DOHH2 (cell line): ENCODE measurements at regions not wholly inside any gene's neighbourhood (a gene's known extent, or its start where the extent isn't known, plus 50 kb on each side); places are given as distances from the start of the nearest gene placed in this dataset.

ENCODE experiments used
- EZH2phosphoT487 ChIP-seq: fragments of 200-600 bp; sonication (generic); IDR thresholded peaks from 2 replicates; pipeline ENCODE4 v1.6.1; 2017; ENCODE audit warnings: borderline replicate concordance, mild to moderate bottlenecking, antibody characterized with exemption, low read length, moderate library complexity, mixed read lengths
- TF ChIP-seq, protein P1 (sequence below): fragments of 200-600 bp; sonication (generic); IDR thresholded peaks from one replicate; pipeline ENCODE4 v1.5.1; 2014; ENCODE audit warnings: antibody characterized with exemption, mild to moderate bottlenecking, low read depth, low read length; ENCODE audit not compliant: poor library complexity, severe bottlenecking

DNA sequence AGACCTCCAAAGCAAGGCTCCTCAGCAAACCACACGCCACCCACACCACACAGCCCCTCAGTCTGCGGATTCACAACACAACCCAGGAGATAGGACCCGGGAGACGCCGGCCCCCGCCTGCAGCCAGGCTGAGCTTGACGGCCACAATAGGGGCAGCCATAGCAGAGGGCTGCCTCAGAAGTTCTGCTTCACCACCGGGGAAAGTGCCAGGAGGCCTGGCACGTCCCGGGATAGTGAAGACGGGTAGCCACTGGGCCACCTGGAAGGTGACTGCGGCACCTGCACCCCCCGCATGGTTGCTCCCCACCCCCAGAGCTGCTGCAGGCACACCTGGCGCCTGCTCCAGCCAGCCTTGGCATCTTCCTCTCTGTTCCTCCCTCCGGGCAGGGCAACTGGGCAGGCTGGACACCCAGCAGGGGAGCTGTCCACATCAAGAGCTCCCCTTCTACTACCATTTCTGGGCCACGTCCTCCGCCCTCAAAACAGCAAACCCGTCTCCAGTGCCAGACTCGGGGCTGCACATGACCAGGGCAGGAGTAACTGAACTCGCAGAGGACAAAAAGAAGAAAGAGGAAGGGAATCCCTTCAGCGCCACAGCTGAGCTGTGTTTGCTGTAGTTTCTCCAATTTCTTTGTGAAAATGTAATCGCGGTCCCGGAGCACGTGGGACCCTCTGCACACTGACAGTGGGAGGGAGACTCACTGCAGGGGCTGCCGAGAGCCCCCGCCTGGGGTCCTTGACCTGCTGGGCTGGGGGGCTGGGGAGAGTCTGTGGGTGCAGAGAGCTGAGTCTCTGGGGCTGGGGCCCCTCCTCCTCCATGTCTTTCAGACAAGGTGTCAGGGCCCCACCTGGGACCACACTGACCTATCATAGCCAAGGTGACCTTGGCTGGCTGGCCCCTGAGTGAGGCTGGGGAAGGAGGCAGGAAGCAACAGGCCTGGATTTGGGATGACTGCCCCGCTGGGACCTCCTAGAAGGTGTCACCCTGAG is 74.2 kb upstream of the C14orf180 start:
- TF ChIP-seq, protein P1, sequence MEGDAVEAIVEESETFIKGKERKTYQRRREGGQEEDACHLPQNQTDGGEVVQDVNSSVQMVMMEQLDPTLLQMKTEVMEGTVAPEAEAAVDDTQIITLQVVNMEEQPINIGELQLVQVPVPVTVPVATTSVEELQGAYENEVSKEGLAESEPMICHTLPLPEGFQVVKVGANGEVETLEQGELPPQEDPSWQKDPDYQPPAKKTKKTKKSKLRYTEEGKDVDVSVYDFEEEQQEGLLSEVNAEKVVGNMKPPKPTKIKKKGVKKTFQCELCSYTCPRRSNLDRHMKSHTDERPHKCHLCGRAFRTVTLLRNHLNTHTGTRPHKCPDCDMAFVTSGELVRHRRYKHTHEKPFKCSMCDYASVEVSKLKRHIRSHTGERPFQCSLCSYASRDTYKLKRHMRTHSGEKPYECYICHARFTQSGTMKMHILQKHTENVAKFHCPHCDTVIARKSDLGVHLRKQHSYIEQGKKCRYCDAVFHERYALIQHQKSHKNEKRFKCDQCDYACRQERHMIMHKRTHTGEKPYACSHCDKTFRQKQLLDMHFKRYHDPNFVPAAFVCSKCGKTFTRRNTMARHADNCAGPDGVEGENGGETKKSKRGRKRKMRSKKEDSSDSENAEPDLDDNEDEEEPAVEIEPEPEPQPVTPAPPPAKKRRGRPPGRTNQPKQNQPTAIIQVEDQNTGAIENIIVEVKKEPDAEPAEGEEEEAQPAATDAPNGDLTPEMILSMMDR, result no peak
- TF ChIP-seq EZH2phosphoT487, result no peak
